ENCODE measurements at regions not wholly inside any gene's neighbourhood (a gene's known extent, or its start where the extent isn't known, plus 50 kb on each side); places are given as distances from the start of the nearest gene placed in this dataset.

- no peak for ATAC-seq (ENCODE audit: poor library complexity)
- intact Hi-C loops (cut with DNase I) = no loop called here
- no peak for DNase-seq
Observed at GRCh38 chr4:111635646-111636045, 509.6 kb upstream of the FAM241A start.

GRCh38 chr4:111636961-111637585, 508.2 kb upstream of the FAM241A start:
- intact Hi-C loops (cut with DNase I) = no loop called here
- ATAC-seq (ENCODE audit: poor library complexity) (no peak), DNase-seq (no peak)

- ATAC-seq (ENCODE audit: poor library complexity) = no peak
- DNase-seq = no peak
- intact Hi-C loops (cut with DNase I) = no loop called here
Observed at GRCh38 chr4:111639120-111639690, 506.0 kb upstream of the FAM241A start.

- DNase-seq = no peak
- intact Hi-C loops (cut with DNase I) = no loop called here
- ATAC-seq (ENCODE audit: poor library complexity) = no peak
Observed at GRCh38 chr4:111639876-111640275, 505.4 kb upstream of the FAM241A start.

- DNase-seq (no peak), ATAC-seq (ENCODE audit: poor library complexity) (peak; percentile 82)
- intact Hi-C loops (cut with DNase I) = no loop called here
Observed at GRCh38 chr4:111641813-111642579, 503.3 kb upstream of the FAM241A start.

- intact Hi-C loops (cut with DNase I) = no loop called here
- ATAC-seq (ENCODE audit: poor library complexity) = no peak
- DNase-seq = no peak
Observed at GRCh38 chr4:111648056-111648455, 497.2 kb upstream of the FAM241A start.

- intact Hi-C loops (cut with DNase I) = no loop called here
- DNase-seq (no peak), ATAC-seq (ENCODE audit: poor library complexity) (no peak)
Observed at GRCh38 chr4:111649308-111649707, 495.9 kb upstream of the FAM241A start.

- no peak for ATAC-seq (ENCODE audit: poor library complexity)
- intact Hi-C loops (cut with DNase I) = no loop called here
- DNase-seq = no peak
Observed at GRCh38 chr4:111650146-111650545, 495.1 kb upstream of the FAM241A start.

GRCh38 chr4:111650674-111651086, 494.6 kb upstream of the FAM241A start:
- intact Hi-C loops (cut with DNase I) = no loop called here
- no peak for DNase-seq
- no peak for ATAC-seq (ENCODE audit: poor library complexity)

GRCh38 chr4:111652236-111652635, 493.0 kb upstream of the FAM241A start:
- intact Hi-C loops (cut with DNase I) = no loop called here
- DNase-seq (no peak), ATAC-seq (ENCODE audit: poor library complexity) (no peak)

GRCh38 chr4:111652986-111653385, 492.3 kb upstream of the FAM241A start:
- no peak for ATAC-seq (ENCODE audit: poor library complexity)
- no peak for DNase-seq
- intact Hi-C loops (cut with DNase I) = no loop called here

GRCh38 chr4:111662496-111662895, 482.8 kb upstream of the FAM241A start:
- intact Hi-C loops (cut with DNase I) = no loop called here
- ATAC-seq (ENCODE audit: poor library complexity) = no peak
- no peak for DNase-seq

- ATAC-seq (ENCODE audit: poor library complexity) = no peak
- intact Hi-C loops (cut with DNase I) = no loop called here
- DNase-seq = no peak
Observed at GRCh38 chr4:111664308-111664945, 480.8 kb upstream of the FAM241A start.

GRCh38 chr4:111666826-111667360, 478.4 kb upstream of the FAM241A start:
- ATAC-seq (ENCODE audit: poor library complexity) = no peak

GRCh38 chr4:111671756-111672155, 473.5 kb upstream of the FAM241A start:
- intact Hi-C loops (cut with DNase I) = no loop called here
- ATAC-seq (ENCODE audit: poor library complexity) (no peak), DNase-seq (no peak)

More at GRCh38 chr4:111666826-111667360, 478.4 kb upstream of the FAM241A start:
- DNase-seq = no peak
- intact Hi-C loops (cut with DNase I) = no loop called here

- intact Hi-C loops (cut with DNase I) = no loop called here
- no peak for ATAC-seq (ENCODE audit: poor library complexity)
- no peak for DNase-seq
Observed at GRCh38 chr4:111675746-111676145, 469.5 kb upstream of the FAM241A start.

GRCh38 chr4:111676533-111676932, 468.7 kb upstream of the FAM241A start:
- intact Hi-C loops (cut with DNase I) = no loop called here
- ATAC-seq (ENCODE audit: poor library complexity) (no peak), DNase-seq (no peak)

- DNase-seq = no peak
- intact Hi-C loops (cut with DNase I) = no loop called here
- ATAC-seq (ENCODE audit: poor library complexity) = no peak
Observed at GRCh38 chr4:111678479-111678878, 466.8 kb upstream of the FAM241A start.

- ATAC-seq (ENCODE audit: poor library complexity) = no peak
- DNase-seq = no peak
- intact Hi-C loops (cut with DNase I) = no loop called here
Observed at GRCh38 chr4:111678908-111679307, 466.3 kb upstream of the FAM241A start.
